ENCODE measurements at regions not wholly inside any gene's neighbourhood (a gene's known extent, or its start where the extent isn't known, plus 50 kb on each side); places are given as distances from the start of the nearest gene placed in this dataset.

GRCh38 chr9:88189371-88189770 lies 51.1 kb upstream of the SPATA31C2 start:
- DNase-seq (ENCODE audit: insufficient read length) (no peak), FAIRE-seq (no peak)
- TF ChIP-seq TAF1 (IDR thresholded peaks at IDR 0.05; ENCODE audit: borderline replicate concordance, low read depth, low read length): no peak
- TF ChIP-seq POLR2AphosphoS5 (IDR thresholded peaks at IDR 0.05; ENCODE audit: low read depth, low read length): no peak
- no peak for TF ChIP-seq POLR2A (IDR thresholded peaks at IDR 0.05; ENCODE audit: low read depth, low read length)

Measured in GM12892 (cell line).